Chondrocyte (in vitro differentiated cells): ENCODE measurements at regions not wholly inside any gene's neighbourhood (a gene's known extent, or its start where the extent isn't known, plus 50 kb on each side); places are given as distances from the start of the nearest gene placed in this dataset.

Source experiments
- DNase-seq: peaks from one replicate; pipeline ENCODE4 v3.0.0; 2021; ENCODE audit warnings: mixed read lengths, low spot score
- H3K27ac Mint-ChIP-seq: one replicate; pipeline ENCODE4 v1.8.0; 2021; ENCODE audit warnings: mild to moderate bottlenecking, moderate library complexity, mixed read lengths; ENCODE audit not compliant: unreplicated experiment
- H3K27me3 Mint-ChIP-seq: 2 replicates; pipeline ENCODE4 v1.8.0; 2021; ENCODE audit warnings: low read depth, mixed read lengths
- H3K36me3 Mint-ChIP-seq: 2 replicates; pipeline ENCODE4 v1.8.0; 2021; ENCODE audit warnings: low read depth, mixed read lengths
- H3K4me1 Mint-ChIP-seq: 2 replicates; pipeline ENCODE4 v1.8.0; 2021; ENCODE audit warnings: low read depth, mild to moderate bottlenecking, mixed read lengths
- H3K4me3 Mint-ChIP-seq: one replicate; pipeline ENCODE4 v1.8.0; 2021; ENCODE audit warnings: mild to moderate bottlenecking, moderate library complexity, mixed read lengths; ENCODE audit not compliant: unreplicated experiment
- H3K9me3 Mint-ChIP-seq: 2 replicates; pipeline ENCODE4 v1.8.0; 2021; ENCODE audit warnings: low read depth, mixed read lengths
- CTCF ChIP-seq: fragments of 200-600 bp; sonication (generic); IDR thresholded peaks from 2 replicates; pipeline ENCODE4 v1.5.0; 2021; ENCODE audit warnings: antibody characterized with exemption, mild to moderate bottlenecking, moderate library complexity

- Mint-ChIP-seq H3K4me1 (no peaks in the 10 kb centered on the region), H3K27me3 (peaks cover 5% of the 10 kb centered on the region), H3K9me3 (no peaks in the 10 kb centered on the region), H3K4me3 (no peak overlapping the region), H3K36me3 (no peaks in the 10 kb centered on the region), H3K27ac (no peak overlapping the region)
- no peak for DNase-seq
- no peak for TF ChIP-seq CTCF
These were observed 1710.5 kb upstream of the TENM3 start for GRCh38 chr4:180532691-180533090.

- Mint-ChIP-seq H3K27ac (no peak overlapping the region), H3K27me3 (peaks cover 8% of the 10 kb centered on the region), H3K4me1 (peaks cover 14% of the 10 kb centered on the region), H3K36me3 (no peaks in the 10 kb centered on the region), H3K4me3 (no peak overlapping the region), H3K9me3 (no peaks in the 10 kb centered on the region)
- no peak for DNase-seq
- no peak for TF ChIP-seq CTCF
These were observed 1704.7 kb upstream of the TENM3 start for GRCh38 chr4:180538384-180539057.

- Mint-ChIP-seq H3K27ac (no peak overlapping the region), H3K36me3 (no peaks in the 10 kb centered on the region), H3K9me3 (no peaks in the 10 kb centered on the region), H3K4me3 (no peak overlapping the region), H3K27me3 (peaks cover 8% of the 10 kb centered on the region), H3K4me1 (peaks cover 14% of the 10 kb centered on the region)
- TF ChIP-seq CTCF = no peak
- no peak for DNase-seq
These were observed 1703.9 kb upstream of the TENM3 start for GRCh38 chr4:180539284-180539683.

- no peaks in the 10 kb centered on the region for H3K9me3 Mint-ChIP-seq
- H3K4me1 Mint-ChIP-seq = peaks cover 14% of the 10 kb centered on the region
- no peak overlapping the region for H3K4me3 Mint-ChIP-seq
- H3K27me3 Mint-ChIP-seq = peaks cover 8% of the 10 kb centered on the region
- TF ChIP-seq CTCF = no peak
- no peak overlapping the region for H3K27ac Mint-ChIP-seq
- H3K36me3 Mint-ChIP-seq = no peaks in the 10 kb centered on the region
- no peak for DNase-seq
These were observed 1701.5 kb upstream of the TENM3 start for GRCh38 chr4:180541678-180542077.

- no peaks in the 10 kb centered on the region for H3K9me3 Mint-ChIP-seq
These were observed 1700.6 kb upstream of the TENM3 start for GRCh38 chr4:180542445-180543100.

More at GRCh38 chr4:180542445-180543100, 1700.6 kb upstream of the TENM3 start:
- Mint-ChIP-seq H3K4me1 (peaks cover 14% of the 10 kb centered on the region), H3K4me3 (no peak overlapping the region), H3K27me3 (peaks cover 6% of the 10 kb centered on the region), H3K27ac (no peak overlapping the region), H3K36me3 (no peaks in the 10 kb centered on the region)
- TF ChIP-seq CTCF = no peak
- no peak for DNase-seq
